WTC11 (cell line): ENCODE measurements at regions not wholly inside any gene's neighbourhood (a gene's known extent, or its start where the extent isn't known, plus 50 kb on each side); places are given as distances from the start of the nearest gene placed in this dataset.

Experiments
- ATAC-seq: fragments of 200-7000 bp; cut with Tn5 transposase; 2 replicates; pipeline ENCODE4 v1.10.0; 2021; ENCODE audit warnings: mild to moderate bottlenecking, moderate library complexity
- CTCF ChIA-PET: fragments of 300-600 bp; sonication (Branson Sonifier 250); formaldehyde crosslinking; loops from one replicate; lab custom pipeline; 2021; ENCODE audit warnings: antibody characterized with exemption; lab: Charles Lee
- POLR2A ChIA-PET: fragments of 350-600 bp; sonication (Branson Sonifier 250); formaldehyde crosslinking; loops from one replicate; lab custom pipeline; 2021; ENCODE audit warnings: antibody characterized with exemption; lab: Charles Lee
- DNase-seq: peaks from one replicate; pipeline ENCODE4 v3.0.0; 2021; ENCODE audit warnings: low spot score
- H3K27ac Mint-ChIP-seq: 2 replicates; pipeline ENCODE4 v1.8.0; 2021; ENCODE audit warnings: mixed read lengths
- H3K27me3 Mint-ChIP-seq: 2 replicates; pipeline ENCODE4 v1.8.0; 2021; ENCODE audit warnings: low read depth, mild to moderate bottlenecking, moderate library complexity, mixed read lengths
- H3K36me3 Mint-ChIP-seq: 2 replicates; pipeline ENCODE4 v1.8.0; 2021; ENCODE audit warnings: mixed read lengths
- H3K4me1 Mint-ChIP-seq: 2 replicates; pipeline ENCODE4 v1.8.0; 2022; ENCODE audit warnings: mixed read lengths
- H3K4me3 Mint-ChIP-seq: 2 replicates; pipeline ENCODE4 v1.8.0; 2021; ENCODE audit warnings: mild to moderate bottlenecking, moderate library complexity, mixed read lengths
- H3K9me3 Mint-ChIP-seq: 2 replicates; pipeline ENCODE4 v1.8.0; 2021; ENCODE audit warnings: mixed read lengths
- ATF6 ChIP-seq: sonication (generic); formaldehyde crosslinking; IDR thresholded peaks from 2 replicates; pipeline ENCODE4 v1.8.1; 2023; ENCODE audit warnings: mild to moderate bottlenecking, missing genetic modification reagents
- E2F1 ChIP-seq: sonication (generic); formaldehyde crosslinking; IDR thresholded peaks from 2 replicates; pipeline ENCODE4 v1.8.0; 2022; ENCODE audit warnings: mild to moderate bottlenecking, missing genetic modification reagents
- E2F4 ChIP-seq: sonication (generic); formaldehyde crosslinking; IDR thresholded peaks from 2 replicates; pipeline ENCODE4 v1.8.1; 2022; ENCODE audit warnings: low read depth, mild to moderate bottlenecking, moderate library complexity, missing genetic modification reagents, borderline replicate concordance
- FOXK1 ChIP-seq: sonication (generic); formaldehyde crosslinking; IDR thresholded peaks from 2 replicates; pipeline ENCODE4 v1.8.0; 2022; ENCODE audit warnings: mild to moderate bottlenecking, moderate library complexity, missing genetic modification reagents
- FOXP1 ChIP-seq: sonication (generic); formaldehyde crosslinking; IDR thresholded peaks from 2 replicates; pipeline ENCODE4 v1.8.0; 2022; ENCODE audit warnings: missing genetic modification reagents, mild to moderate bottlenecking, moderate library complexity, borderline replicate concordance
- GRHL2 ChIP-seq: fragments of 250-450 bp; sonication (Bioruptor Pico); IDR thresholded peaks from 2 replicates; pipeline ENCODE4 v1.8.0; 2022; ENCODE audit warnings: mild to moderate bottlenecking, moderate library complexity; ENCODE audit not compliant: insufficient replicate concordance, severe bottlenecking
- GTF2I ChIP-seq: fragments of 250-450 bp; sonication (Bioruptor Pico); conservative IDR thresholded peaks from 2 replicates; pipeline ENCODE4 v1.4.0; 2021; ENCODE audit warnings: mild to moderate bottlenecking
- MLX ChIP-seq: sonication (generic); formaldehyde crosslinking; IDR thresholded peaks from 2 replicates; pipeline ENCODE4 v1.8.1; 2023; ENCODE audit warnings: mild to moderate bottlenecking, missing genetic modification reagents, moderate library complexity
- NFATC4 ChIP-seq: fragments of 250-450 bp; sonication (Bioruptor Pico); IDR thresholded peaks from 2 replicates; pipeline ENCODE4 v1.9.0; 2021; ENCODE audit warnings: mild to moderate bottlenecking
- NFYB ChIP-seq: sonication (generic); formaldehyde crosslinking; conservative IDR thresholded peaks from 2 replicates; pipeline ENCODE4 v1.8.0; 2022; ENCODE audit warnings: low read depth, missing genetic modification reagents
- NR3C1 ChIP-seq: sonication (generic); formaldehyde crosslinking; conservative IDR thresholded peaks from 2 replicates; pipeline ENCODE4 v1.8.1; 2023; ENCODE audit warnings: low read depth, mild to moderate bottlenecking, missing genetic modification reagents
- OVOL2 ChIP-seq: fragments of 250-450 bp; sonication (Bioruptor Pico); IDR thresholded peaks from 2 replicates; pipeline ENCODE4 v1.9.0; 2021; ENCODE audit warnings: mild to moderate bottlenecking, borderline replicate concordance
- PREB ChIP-seq: sonication (generic); formaldehyde crosslinking; IDR thresholded peaks from 2 replicates; pipeline ENCODE4 v1.8.1; 2022; ENCODE audit warnings: mild to moderate bottlenecking, missing genetic modification reagents, moderate library complexity, borderline replicate concordance
- PRRX2 ChIP-seq: fragments of 250-450 bp; sonication (Bioruptor Pico); IDR thresholded peaks from 2 replicates; pipeline ENCODE4 v1.8.0; 2021; ENCODE audit warnings: mild to moderate bottlenecking
- RELA ChIP-seq: sonication (generic); formaldehyde crosslinking; IDR thresholded peaks from 2 replicates; pipeline ENCODE4 v1.8.1; 2022; ENCODE audit warnings: missing genetic modification reagents, mild to moderate bottlenecking, borderline replicate concordance
- SP1 ChIP-seq: sonication (generic); formaldehyde crosslinking; conservative IDR thresholded peaks from 2 replicates; pipeline ENCODE4 v1.8.1; 2022; ENCODE audit warnings: missing genetic modification reagents
- USF1 ChIP-seq: sonication (generic); formaldehyde crosslinking; IDR thresholded peaks from 2 replicates; pipeline ENCODE4 v1.8.0; 2022; ENCODE audit warnings: mild to moderate bottlenecking, missing genetic modification reagents
- ZMAT4 ChIP-seq: fragments of 250-450 bp; sonication (Bioruptor Pico); IDR thresholded peaks from 2 replicates; pipeline ENCODE4 v1.9.0; 2021; ENCODE audit warnings: mild to moderate bottlenecking
- ZNF425 ChIP-seq: fragments of 250-450 bp; sonication (Bioruptor Pico); conservative IDR thresholded peaks from 2 replicates; pipeline ENCODE4 v1.9.0; 2021; ENCODE audit warnings: mild to moderate bottlenecking
- ZNF671 ChIP-seq: fragments of 250-450 bp; sonication (Bioruptor Pico); IDR thresholded peaks from 2 replicates; pipeline ENCODE4 v1.8.0; 2021; ENCODE audit warnings: mild to moderate bottlenecking
- ZSCAN18 ChIP-seq: fragments of 250-450 bp; sonication (Bioruptor Pico); IDR thresholded peaks from 2 replicates; pipeline ENCODE4 v2.1.2; 2022; ENCODE audit warnings: mild to moderate bottlenecking, moderate library complexity

GRCh38 chr19:57028804-57029525, 90.8 kb upstream of the USP29 start:
- DNase-seq (no peak), ATAC-seq (no peak)
- Mint-ChIP-seq H3K4me1 (no peaks in the 10 kb centered on the region), H3K27ac (no peak overlapping the region), H3K4me3 (no peak overlapping the region), H3K27me3 (peaks cover 12% of the 10 kb centered on the region), H3K9me3 (peaks cover 75% of the 10 kb centered on the region), H3K36me3 (peaks cover 60% of the 10 kb centered on the region)
- ChIA-PET CTCF (no interaction called here), POLR2A (no interaction called here)
- TF ChIP-seq FOXP1 (CRISPR knock-in tag) = no peak
- TF ChIP-seq RELA (CRISPR knock-in tag) = no peak
- no peak for TF ChIP-seq ATF6 (CRISPR knock-in tag)
- no peak for TF ChIP-seq ZNF425 (CRISPR knock-in tag)
- TF ChIP-seq FOXK1 (CRISPR knock-in tag) = no peak
- no peak for TF ChIP-seq E2F4 (CRISPR knock-in tag)
- no peak for TF ChIP-seq ZNF671 (CRISPR knock-in tag)
- no peak for TF ChIP-seq USF1 (CRISPR knock-in tag)
- TF ChIP-seq OVOL2 = no peak
- TF ChIP-seq NR3C1 (CRISPR knock-in tag) = no peak
- no peak for TF ChIP-seq NFYB
- no peak for TF ChIP-seq NFATC4 (CRISPR knock-in tag)
- no peak for TF ChIP-seq ZMAT4 (CRISPR knock-in tag)
- no peak for TF ChIP-seq SP1 (CRISPR knock-in tag)
- TF ChIP-seq ZSCAN18 (CRISPR knock-in tag) = no peak

- Mint-ChIP-seq H3K4me3 (no peak overlapping the region), H3K9me3 (peaks cover 67% of the 10 kb centered on the region), H3K27me3 (peaks cover 11% of the 10 kb centered on the region), H3K36me3 (peaks cover 56% of the 10 kb centered on the region), H3K27ac (no peak overlapping the region), H3K4me1 (no peaks in the 10 kb centered on the region)
- DNase-seq (no peak), ATAC-seq (no peak)
- POLR2A ChIA-PET = no interaction called here
- CTCF ChIA-PET = no interaction called here
- TF ChIP-seq GRHL2 (no peak), MLX (CRISPR knock-in tag) (no peak), ZNF671 (CRISPR knock-in tag) (no peak), GTF2I (CRISPR knock-in tag) (no peak), E2F1 (CRISPR knock-in tag) (no peak), PREB (CRISPR knock-in tag) (no peak), PRRX2 (CRISPR knock-in tag) (no peak), E2F4 (CRISPR knock-in tag) (no peak)
Measured at GRCh38 chr19:57031106-57031505, 88.7 kb upstream of the USP29 start.
